BE2C (cell line): ENCODE measurements at regions not wholly inside any gene's neighbourhood (a gene's known extent, or its start where the extent isn't known, plus 50 kb on each side); places are given as distances from the start of the nearest gene placed in this dataset.
"Not testable (repeated sequence)": the region's sequence is repeated elsewhere in the genome, so short reads cannot be mapped to it uniquely, and the experiment has no call there.

ENCODE experiments used
- DNase-seq: peaks from one replicate; pipeline ENCODE4 v3.0.0-alpha.2; 2020
- H3K27me3 ChIP-seq: fragments of 250-450 bp; sonication (Bioruptor Pico); 2 replicates; pipeline ENCODE4 v1.5.1; 2020; ENCODE audit warnings: mild to moderate bottlenecking
- H3K36me3 ChIP-seq: fragments of 250-450 bp; sonication (Bioruptor Pico); 2 replicates; pipeline ENCODE4 v1.5.1; 2020; ENCODE audit warnings: mild to moderate bottlenecking
- H3K4me1 ChIP-seq: fragments of 250-450 bp; sonication (Bioruptor Pico); 2 replicates; pipeline ENCODE4 v1.5.1; 2020
- H3K4me3 ChIP-seq: 2 replicates; pipeline ENCODE4 v1.5.1; 2011; ENCODE audit warnings: low read depth, low read length
- H3K9me3 ChIP-seq: fragments of 250-450 bp; sonication (Bioruptor Pico); 2 replicates; pipeline ENCODE4 v1.5.1; 2020
- CTCF ChIP-seq: IDR thresholded peaks from 2 replicates; pipeline ENCODE4 v1.5.1; 2012; ENCODE audit warnings: mild to moderate bottlenecking, low read depth, low read length

- TF ChIP-seq CTCF: no peak
- H3K4me3 ChIP-seq: no peak overlapping the region
- DNase-seq: no peak
- H3K9me3 ChIP-seq: no peaks in the 10 kb centered on the region
- no peaks in the 10 kb centered on the region for H3K27me3 ChIP-seq
- peaks cover 6% of the 10 kb centered on the region; the same call in 1 of the 2 replicates for H3K4me1 ChIP-seq
- no peaks in the 10 kb centered on the region for H3K36me3 ChIP-seq
Measured at GRCh38 chr16:51839727-51840462, 688.8 kb upstream of the SALL1 start.

GRCh38 chr16:51834794-51835193, 683.7 kb upstream of the SALL1 start:
- no peak for TF ChIP-seq CTCF
- Histone ChIP-seq H3K36me3 (no peaks in the 10 kb centered on the region), H3K4me1 (peaks cover 2% of the 10 kb centered on the region; the same call in 1 of the 2 replicates), H3K4me3 (no peak overlapping the region), H3K27me3 (no peaks in the 10 kb centered on the region), H3K9me3 (no peaks in the 10 kb centered on the region)
- DNase-seq: no peak

- no peak for DNase-seq
- TF ChIP-seq CTCF: no peak
- H3K27me3 ChIP-seq: no peaks in the 10 kb centered on the region
Measured at GRCh38 chr16:51834133-51834532, 683.1 kb upstream of the SALL1 start.

GRCh38 chr16:51831595-51832367, 680.7 kb upstream of the SALL1 start:
- no peak for DNase-seq
- Histone ChIP-seq H3K4me1 (no peaks in the 10 kb centered on the region), H3K27me3 (no peaks in the 10 kb centered on the region), H3K4me3 (no peak overlapping the region), H3K36me3 (no peaks in the 10 kb centered on the region), H3K9me3 (no peaks in the 10 kb centered on the region)
- no peak for TF ChIP-seq CTCF

More at GRCh38 chr16:51834133-51834532, 683.1 kb upstream of the SALL1 start:
- no peaks in the 10 kb centered on the region for H3K36me3 ChIP-seq
- no peak overlapping the region for H3K4me3 ChIP-seq
- H3K9me3 ChIP-seq: no peaks in the 10 kb centered on the region
- no peaks in the 10 kb centered on the region for H3K4me1 ChIP-seq

GRCh38 chr16:51831034-51831433, 680.0 kb upstream of the SALL1 start:
- not testable (repeated sequence) for DNase-seq, H3K36me3 ChIP-seq, H3K4me1 ChIP-seq, H3K4me3 ChIP-seq, H3K9me3 ChIP-seq, H3K27me3 ChIP-seq

- Histone ChIP-seq H3K4me3 (no peak overlapping the region), H3K4me1 (peaks cover 9% of the 10 kb centered on the region), H3K36me3 (no peaks in the 10 kb centered on the region), H3K27me3 (no peaks in the 10 kb centered on the region), H3K9me3 (no peaks in the 10 kb centered on the region)
- no peak for DNase-seq
- no peak for TF ChIP-seq CTCF
Measured at GRCh38 chr16:51825779-51826178, 674.7 kb upstream of the SALL1 start.
